Activated CD4-positive, alpha-beta T cell treated with anti-CD3 and anti-CD28 coated beads, Interleukin-2, amount 50 U/mL, for 1 hour (primary cell): ENCODE measurements at regions not wholly inside any gene's neighbourhood (a gene's known extent, or its start where the extent isn't known, plus 50 kb on each side); places are given as distances from the start of the nearest gene placed in this dataset.

Source experiments
- DNase-seq: peaks from one replicate; pipeline ENCODE4 v3.0.0-alpha.2; 2020

DNA sequence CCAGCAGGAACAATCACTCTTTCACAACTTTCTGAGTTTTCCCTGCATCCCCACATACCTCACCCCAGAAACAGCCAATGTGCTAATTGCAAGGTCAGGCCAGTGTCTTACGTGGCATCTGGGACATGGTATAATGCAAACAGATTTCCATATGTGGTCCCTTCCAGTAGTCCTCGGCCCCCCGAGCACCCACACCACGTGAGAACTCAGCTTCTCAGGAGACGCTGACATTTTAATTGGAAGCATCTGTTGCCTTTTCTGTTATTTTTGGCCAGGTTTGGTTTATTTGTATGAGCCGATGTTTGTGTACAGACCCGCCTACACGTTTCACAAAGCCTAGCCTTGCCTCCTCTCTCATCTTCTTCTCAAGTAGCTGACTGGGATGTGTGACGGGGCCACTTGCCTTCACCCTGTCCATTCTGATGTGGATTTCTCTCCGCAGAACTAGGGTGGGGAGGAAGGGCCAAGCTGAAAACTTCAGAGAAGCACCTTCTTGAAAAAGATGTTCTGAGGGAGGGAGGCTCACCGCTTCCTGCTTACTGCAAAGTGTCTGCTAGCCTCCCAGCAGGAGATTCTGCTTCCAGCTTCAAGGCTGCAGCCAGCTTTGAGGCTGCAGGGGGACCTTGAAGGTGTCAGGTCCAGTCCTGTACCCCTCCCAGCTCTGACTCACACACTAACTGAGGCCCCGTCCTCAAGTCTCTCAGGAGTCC is 109.6 kb upstream of the SLC14A2 start:
- no peak for DNase-seq

DNA sequence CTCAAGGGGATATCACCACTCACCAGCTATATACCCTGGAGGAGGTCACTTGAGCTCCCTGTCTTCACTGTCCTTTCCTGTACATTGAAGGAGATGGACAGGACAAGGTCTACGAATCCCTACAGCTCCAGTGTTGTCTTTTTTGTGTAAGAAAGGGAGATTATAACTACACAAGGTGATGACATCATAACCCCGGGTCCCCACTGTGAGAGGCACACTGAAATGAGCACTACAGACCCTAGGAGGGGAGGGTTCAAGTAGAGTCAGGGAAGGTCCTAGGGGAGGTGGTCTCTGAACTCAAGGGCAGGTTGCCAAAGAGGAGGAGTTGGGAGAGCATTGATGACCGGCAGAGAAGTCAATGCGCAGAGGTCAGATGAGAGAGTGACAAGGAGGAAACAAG is 108.3 kb upstream of the SLC14A2 start:
- no peak for DNase-seq

DNA sequence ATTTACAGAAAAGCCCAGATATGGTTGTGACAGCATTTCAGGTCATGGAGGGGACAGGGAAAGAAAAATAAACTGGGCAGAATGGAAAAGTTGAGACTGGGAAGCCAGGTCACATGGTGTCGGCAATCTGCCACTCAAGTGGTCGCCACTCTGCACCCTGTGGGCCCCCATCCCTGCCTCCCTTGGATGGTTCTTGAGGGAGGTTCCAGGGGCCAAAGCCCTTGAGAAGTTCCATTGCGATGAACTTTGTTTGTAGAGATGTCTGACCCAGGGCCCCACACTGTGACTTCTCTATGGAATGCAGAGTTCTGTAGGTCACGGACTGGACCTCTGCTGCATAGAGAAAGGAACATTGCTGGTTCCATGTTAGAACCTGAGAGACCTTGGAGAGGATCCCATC is 105.7 kb upstream of the SLC14A2 start:
- no peak for DNase-seq

DNA sequence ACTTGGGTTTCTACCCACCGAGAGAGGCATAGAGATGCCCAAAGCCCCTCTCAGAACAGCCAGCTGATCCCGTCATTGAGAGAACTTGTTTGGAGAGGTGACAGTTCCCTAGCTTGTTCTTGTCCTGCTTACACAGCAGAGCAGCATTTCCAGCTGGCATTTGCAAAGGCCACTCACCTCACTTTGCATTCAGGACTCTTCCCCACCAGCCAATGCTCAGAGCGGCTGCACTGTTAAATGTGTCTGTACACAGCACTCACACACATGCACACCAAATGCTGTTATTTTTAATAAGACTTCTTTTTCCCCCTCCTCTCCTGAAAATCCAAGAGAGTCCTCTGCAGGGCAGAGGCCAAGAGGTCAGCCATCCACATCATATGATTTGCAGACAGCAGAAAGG is 104.6 kb upstream of the SLC14A2 start:
- DNase-seq, result no peak

DNA sequence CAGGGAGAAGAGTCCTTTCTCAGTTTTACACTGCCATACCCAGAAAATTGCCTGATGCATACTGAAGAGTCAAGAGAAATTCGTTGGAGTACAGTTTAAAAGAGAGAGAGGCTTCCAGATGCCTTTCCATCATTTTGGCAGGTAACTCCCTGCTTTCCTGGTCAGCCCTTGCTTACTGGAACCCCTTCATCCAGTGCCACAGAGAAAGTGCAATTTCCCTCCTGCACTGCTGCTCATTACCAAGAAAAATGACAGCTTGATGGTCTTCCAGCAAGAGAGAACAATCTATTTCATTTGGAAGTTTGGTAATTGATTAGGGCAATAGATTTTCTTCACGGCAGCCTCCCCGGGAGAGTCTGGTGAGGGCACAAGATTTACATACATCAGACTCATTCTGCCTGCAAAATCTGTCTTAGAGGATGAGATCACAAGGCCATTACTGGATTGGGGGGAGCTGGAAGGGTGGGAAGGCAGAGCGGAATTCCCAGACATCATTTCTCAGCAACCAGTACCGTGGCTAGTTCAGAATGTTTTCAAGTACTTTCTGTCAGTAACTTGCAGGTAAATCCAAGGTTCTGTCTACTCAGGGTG is 102.8 kb upstream of the SLC14A2 start:
- no peak for DNase-seq

DNA sequence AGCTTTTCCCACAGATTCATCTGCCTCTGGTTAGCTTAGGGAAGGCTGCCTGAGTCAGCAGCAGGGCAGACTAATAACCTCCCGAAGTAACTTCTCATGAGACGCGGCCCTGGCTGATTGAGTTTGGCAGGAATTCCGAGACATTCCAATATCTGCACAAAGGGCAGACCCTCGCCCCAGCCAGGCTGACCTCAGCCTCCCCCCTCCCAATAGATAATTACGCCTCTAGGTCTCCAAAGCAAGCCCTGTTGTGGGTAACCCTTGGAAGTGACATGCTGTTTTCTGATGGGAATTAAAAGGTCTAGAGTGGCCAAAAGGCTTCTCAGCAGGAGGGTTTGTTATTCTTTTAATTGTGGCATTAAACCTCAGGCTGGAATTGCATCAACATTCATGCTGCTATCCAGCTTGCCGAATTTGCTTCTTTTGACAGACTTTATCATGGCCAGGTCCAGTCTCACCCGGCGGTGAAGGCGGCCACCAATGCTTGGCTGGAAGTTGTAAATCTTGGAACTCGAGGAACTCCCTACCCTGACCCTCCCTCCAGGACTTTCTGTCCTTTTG is 98.0 kb upstream of the SLC14A2 start:
- DNase-seq, result no peak

DNA sequence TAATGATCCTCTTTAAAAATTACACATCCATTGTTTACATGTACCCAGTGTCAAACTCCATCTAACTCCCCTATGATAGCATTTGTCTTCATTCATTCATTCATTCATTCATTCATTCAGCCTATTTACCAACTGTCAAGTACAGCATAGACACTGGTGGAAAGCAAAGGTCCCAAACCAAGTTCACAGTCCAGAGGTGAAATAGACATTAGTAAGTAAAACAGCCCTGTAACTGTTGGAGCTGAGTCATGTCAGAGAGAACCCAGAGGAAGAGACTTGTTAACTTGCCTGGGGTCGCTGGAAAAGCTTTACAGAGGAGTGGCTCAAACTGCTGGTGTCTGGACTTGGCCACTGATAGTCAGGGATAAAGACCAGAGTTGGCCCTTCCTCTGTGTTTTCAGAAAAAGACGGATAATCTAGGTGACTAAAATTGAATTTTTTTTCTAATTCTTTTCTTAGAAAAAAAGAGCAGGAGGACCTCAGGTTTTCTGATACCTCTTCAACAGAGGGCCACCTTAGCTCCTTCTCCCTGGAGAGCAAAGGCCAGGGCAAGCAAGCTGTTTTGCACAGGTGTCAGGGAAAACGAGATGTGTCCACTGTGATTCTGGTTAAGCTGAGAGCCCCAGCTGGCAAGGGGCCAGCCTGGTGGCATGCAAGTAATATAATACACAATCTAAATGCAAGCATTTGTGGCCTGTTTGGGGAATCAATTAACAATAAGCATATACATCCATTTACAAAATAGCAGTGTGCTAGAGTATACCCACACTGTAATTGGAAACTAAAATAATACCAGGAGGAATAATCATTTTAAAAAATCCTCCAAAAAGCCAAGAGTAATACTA is 96.7 kb upstream of the SLC14A2 start:
- DNase-seq, result no peak

DNA sequence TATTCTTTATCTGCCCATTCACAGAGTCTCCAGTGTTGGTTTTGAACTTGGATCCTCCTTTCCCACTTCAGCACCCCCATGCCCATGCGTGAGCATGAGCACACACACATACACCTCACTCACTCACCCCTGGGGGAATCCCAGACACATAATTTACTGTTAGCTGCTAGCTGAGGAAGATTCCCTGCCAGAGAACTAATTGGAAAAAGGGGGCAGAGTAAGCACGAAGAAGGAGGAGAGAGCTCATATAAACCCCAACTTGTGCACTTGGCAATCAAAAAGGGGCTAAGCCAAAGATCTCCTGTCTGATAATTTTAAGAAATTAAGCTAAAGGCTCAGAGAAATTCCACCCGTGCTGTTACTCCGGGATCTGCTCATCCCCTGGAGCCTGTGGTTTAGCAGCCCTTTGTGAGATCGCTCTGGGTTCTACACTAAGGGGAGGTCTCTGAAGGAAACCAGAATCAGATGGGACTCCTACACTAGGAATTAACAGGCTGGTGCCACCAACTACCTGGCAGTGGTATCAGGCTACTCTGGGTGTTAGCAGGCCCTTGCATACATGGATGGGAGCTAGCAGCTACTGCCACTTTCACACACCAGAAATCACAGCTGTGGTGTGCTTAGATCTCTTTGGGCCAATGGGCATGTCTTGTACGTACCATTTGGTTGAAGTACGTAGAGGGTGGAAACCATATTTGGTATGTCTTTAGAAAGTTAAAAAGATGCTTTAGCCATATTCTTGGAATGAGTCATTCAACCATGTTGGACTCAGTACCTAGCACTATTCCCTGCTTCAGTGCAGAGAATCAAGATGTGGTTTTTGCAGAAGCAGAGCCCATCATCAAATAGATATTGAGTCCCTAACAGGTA is 95.6 kb upstream of the SLC14A2 start:
- no peak for DNase-seq

DNA sequence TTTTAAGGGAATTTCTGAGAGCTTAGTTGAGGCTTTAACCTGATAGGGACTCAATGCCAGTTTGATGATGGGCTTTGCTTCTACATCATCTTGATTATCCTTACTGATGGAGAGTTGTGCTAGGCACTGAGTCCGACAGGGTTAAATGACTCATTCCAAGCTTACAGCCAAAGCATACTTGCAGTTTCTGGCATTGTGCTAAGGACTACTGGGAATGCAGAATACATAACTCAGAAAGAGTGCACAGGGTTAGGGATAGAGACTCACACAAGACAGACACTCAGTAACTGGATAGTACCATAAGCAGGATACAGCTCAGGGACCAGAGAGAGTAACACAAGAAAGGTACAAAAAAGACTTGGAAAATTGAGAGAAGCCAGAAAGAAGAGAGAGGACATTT is 94.1 kb upstream of the SLC14A2 start:
- no peak for DNase-seq

DNA sequence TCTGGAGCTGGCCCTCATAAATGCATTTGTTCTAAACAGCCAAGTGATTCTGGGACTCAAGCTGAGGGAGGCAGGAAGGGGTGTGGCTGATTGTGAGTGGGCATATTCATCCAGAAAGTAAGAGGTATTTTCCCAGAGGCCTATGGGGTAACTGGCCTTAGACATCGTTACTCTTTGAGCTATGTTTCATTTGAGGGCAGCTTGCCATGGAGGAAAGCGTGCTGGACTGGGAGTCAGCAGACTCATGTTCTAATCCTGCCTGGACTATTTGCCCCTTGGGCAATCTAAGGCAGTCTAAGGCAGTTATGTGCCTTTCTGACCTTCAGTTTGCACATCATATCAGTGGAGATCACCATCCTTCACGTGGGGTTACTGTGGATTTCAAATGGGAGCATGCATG is 93.5 kb upstream of the SLC14A2 start:
- DNase-seq, result no peak

DNA sequence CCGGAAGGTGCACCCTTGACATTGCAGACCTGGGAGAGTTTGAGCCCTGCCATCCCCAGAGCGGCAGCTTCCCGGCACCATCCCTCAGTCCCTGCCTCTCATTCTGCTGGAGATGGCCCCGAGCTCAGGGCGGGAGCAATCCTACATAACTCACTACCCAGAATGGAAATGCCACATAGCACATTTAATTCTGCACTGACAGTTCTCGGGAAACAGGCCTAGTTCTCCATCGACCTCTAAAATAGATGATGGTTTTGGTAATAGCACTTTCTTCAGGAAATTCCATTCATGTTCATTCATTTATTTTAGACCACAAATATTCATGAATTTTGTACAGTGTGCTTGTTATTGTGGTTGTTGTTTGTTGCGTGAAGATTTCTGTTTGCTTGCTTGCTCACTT is 92.9 kb upstream of the SLC14A2 start:
- DNase-seq, result no peak

DNA sequence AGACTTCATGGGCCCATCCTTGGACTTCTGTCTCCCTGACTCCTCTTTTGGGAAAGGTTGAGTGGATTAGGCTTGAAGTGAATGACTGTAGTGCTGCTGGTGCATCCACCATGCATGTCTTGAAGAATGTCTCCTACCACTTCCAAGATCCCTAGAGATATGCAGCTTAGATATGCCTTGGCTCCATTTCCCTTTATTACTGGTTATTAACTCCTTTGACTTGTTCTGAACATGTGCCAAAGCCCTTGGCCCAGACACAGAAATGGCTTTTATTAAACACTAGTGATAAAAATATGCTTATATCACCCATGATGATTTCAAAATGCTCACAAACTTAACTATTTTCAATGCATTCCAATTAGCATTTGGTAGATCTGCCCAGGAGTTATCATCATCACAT is 90.0 kb upstream of the SLC14A2 start:
- no peak for DNase-seq

DNA sequence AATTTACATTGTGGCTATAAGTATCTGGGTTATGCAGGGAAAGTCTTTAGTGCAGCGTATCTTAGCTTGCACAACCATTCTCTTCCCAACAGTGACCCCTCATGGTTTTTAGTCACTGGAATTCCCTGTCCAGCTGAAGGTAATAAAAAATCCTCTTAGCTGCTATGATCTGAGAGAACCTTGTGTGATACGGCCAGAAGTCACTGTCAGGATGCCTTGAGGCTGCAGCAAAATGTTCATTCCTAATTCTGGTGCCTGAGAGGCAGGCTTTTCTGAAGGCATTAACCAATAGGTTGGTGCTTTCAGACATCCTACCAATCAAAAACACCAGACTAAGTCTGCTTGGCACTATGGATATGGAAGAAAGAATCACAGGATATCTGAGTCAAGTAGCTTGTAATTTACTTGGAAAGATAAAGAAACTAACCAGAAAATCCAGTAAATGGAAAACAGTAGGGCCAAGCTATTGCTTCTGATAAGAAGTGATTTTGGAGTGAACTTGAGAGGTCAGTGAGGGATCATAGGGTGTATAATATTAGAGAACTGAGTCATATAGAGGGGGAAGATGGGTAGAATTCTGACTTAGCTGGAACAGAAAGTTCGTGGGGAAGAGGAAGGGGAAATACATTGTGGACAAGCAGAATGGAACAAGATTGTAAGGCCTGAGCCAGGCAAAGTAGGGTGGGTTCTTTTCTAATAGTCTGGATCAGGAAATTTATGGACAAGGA is 89.0 kb upstream of the SLC14A2 start:
- no peak for DNase-seq

DNA sequence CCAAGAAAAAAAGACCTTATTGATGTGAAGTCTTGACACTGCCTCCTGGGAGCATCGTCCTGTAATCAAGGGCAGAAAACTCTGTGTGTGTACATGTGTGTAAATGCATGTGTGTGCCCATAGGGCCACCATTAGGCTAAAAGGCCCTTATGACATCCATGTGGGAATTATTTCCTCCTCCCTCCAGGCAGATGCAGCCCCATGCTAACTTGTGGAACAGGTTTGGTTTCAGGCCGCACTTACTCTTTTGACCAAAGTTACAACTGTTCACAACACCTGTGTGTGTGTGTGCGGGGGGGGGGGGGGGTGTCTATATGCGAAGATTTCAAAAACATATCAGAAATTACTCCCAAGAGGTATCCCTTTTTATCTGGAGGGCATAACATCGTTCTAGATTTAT is 87.4 kb upstream of the SLC14A2 start:
- DNase-seq, result no peak

DNA sequence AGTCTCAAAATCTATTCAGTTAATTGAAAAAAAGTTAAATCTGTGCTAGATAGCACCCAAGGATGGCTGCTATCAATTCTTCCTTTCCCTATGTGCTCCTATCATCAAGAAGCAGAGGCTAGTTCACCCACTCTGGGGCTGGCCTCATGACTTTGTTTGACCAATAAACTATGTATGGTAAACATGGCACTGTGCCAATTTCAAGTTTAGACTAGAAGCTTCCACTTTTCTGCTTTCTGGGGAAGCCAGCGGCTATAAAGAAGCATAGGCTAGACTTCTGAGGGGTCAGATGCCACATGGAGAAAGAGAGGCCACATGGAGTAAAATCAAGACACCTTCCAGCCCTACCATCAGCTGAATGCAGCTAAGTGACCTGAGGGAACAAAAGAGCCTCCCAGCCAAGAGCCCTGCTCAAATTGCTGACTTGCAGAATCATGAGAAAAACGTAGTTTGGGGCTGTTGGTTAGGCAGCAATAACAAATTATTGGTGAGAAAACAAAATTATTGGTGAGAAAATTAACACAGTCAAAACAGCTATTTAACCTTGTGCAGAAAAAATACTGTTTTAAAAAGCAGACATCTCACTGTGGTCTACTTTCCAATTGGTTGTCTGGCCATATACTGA is 86.5 kb upstream of the SLC14A2 start:
- DNase-seq, result no peak

DNA sequence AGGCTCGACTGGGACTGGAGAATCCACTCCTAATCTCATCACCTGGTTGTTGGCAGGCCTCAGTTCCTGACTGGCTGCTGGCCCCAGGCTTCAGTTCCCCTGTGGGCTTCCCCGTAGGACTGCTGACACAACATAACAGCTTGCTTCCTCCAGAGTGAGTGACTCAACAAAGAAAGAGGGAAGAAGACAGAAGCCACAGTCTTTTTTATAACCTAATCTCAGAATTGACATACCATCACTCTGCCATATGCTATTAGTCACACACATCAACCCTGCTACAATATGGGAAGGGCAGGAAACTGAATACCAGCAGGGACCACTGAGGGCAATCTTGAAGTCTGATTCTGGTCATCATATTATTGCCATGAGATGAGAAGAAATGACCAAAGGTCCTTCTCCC is 76.8 kb upstream of the SLC14A2 start:
- no peak for DNase-seq

DNA sequence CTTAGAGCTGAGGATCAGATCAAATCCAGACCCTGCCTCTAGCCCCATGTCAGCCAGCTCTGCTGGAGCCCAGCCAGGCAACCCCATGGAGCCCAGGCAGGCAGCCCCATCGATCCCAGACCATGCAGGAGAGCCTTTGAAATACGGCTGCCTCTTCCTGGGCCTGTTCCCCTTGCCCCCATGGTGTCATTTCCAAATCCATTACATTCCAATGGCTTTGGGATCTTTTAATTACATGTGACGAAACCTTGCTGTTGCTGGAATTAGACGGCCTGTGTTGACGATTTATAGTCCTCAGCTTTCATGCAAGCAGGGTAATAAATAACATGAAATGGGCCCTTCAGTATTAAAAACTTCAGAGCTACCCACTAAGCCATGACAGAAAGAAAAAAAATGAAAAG is 75.8 kb upstream of the SLC14A2 start:
- no peak for DNase-seq

DNA sequence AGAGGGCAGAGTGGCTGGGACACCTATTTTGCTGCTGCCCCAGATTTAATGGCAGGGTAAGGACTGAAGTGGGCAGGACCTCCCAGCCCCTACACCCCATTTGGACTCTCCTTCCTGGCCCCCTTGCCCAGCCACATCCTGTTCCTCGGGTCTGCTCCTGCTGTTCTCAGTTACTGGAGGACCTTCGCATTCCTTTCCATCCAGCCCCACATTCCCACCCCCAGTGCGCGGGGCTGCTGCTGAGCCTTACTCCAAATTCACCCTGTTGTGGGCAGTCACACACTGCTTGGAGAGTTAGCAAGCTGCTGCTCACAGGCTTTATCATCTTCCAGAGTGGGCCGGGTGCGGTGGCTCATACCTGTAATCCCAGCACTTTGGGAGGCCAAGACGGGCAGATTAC is 75.2 kb upstream of the SLC14A2 start:
- no peak for DNase-seq

DNA sequence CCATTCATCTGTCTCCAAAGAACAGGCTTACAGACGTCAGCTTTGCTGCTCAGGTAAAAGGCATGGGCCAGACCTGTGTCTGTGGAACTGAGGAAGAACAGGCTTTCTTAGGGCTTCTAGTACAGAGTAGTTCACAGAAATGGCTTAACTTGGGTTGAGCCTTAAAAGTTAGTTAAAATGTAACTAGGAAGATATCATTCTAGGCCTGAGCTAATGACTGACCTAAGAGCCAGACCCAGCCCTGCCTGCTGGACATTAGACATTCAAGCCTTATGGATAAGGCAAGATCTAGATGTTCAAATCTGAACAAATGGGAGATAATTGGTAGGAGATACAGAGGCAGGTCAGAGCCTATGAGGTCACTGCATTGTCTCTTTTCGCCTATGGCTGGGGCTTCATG is 73.9 kb upstream of the SLC14A2 start:
- no peak for DNase-seq

DNA sequence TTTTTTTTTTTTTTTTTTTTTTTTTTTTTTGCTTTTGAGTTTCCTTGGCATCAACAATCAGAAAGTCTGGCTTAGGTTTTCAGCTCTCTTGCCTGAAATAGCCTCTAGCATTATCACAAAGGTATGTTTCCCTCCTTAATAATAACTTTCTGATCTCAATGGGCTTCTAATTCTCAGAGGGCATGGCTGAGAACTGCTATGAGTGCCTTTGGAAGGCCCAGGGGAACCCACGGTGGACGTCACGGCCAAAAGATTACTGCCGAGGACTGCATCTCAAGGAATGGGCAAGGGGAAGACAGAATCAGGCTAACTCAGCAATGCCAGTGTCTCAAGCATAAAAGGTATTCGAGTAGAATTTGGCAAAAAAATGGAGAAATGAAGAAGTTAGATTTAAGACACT is 73.2 kb upstream of the SLC14A2 start:
- no peak for DNase-seq

DNA sequence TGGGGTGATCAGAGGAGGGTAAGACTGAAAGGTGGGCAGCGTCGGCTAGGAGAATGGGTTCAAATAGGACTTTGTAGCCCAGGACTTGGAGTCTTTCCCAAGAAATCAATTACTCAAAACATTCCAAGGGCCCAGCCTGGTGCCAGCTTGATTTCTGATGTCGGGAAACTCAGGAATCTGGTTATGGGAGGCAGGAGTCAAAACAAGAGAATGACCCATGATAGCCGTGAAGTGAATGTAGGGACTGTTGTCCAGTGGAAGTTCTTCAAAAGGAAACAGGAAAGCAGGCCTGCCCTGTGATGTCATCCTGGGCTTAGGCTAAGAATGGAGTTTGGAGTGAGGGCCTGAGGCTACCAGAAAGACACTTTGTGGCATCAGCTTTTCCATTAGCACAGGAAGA is 67.4 kb upstream of the SLC14A2 start:
- no peak for DNase-seq

DNA sequence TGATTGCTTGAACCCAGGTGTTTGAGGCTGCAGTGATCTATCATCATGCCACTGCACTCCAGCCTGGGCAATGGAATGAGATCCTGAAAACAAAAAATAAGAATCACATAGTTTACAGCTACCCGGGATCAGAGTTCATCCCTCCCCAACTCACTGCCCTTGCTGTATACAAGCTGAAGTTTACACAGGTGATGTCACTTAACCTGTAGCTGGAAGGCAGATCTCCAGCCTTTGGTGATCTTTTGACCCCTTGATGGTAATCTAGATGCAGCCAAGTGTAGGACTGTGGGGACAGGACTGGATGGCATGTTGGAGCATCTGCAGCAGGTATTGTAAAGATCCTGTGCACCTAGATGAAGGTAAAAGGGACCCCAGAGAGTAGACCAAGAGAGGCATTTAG is 66.7 kb upstream of the SLC14A2 start:
- DNase-seq, result no peak
